A673 (cell line): ENCODE measurements at regions not wholly inside any gene's neighbourhood (a gene's known extent, or its start where the extent isn't known, plus 50 kb on each side); places are given as distances from the start of the nearest gene placed in this dataset.

ENCODE experiments used
- CTCF ChIP-seq: fragments of 300-800, 200-600 bp; sonication (generic); conservative IDR thresholded peaks from 2 replicates; pipeline ENCODE4 v1.5.1; 2017; ENCODE audit warnings: low read depth, mild to moderate bottlenecking, antibody characterized with exemption, low read length, moderate library complexity, mixed read lengths
- EZH2 ChIP-seq: fragments of 200-600 bp; sonication (generic); IDR thresholded peaks from 2 replicates; pipeline ENCODE4 v1.6.1; 2017; ENCODE audit warnings: borderline replicate concordance, low read depth, mild to moderate bottlenecking, mixed read lengths, antibody characterized with exemption, low read length; ENCODE audit not compliant: poor library complexity, severe bottlenecking

GRCh38 chr4:74523096-74523495 lies 78.2 kb downstream of the AREG start:
- TF ChIP-seq CTCF (no peak), EZH2 (no peak)
